ENCODE measurements at regions not wholly inside any gene's neighbourhood (a gene's known extent, or its start where the extent isn't known, plus 50 kb on each side); places are given as distances from the start of the nearest gene placed in this dataset.

GRCh38 chr18:41618147-41618546 lies 336.9 kb upstream of the PIK3C3 start:
- no peak for DNase-seq

- no peak for DNase-seq
Measured at GRCh38 chr18:41617647-41618046, 337.4 kb upstream of the PIK3C3 start.

GRCh38 chr18:41613003-41613609 lies 341.9 kb upstream of the PIK3C3 start:
- no peak for DNase-seq

- no peak for DNase-seq
Measured at GRCh38 chr18:41604964-41605363, 350.1 kb upstream of the PIK3C3 start.

- no peak for DNase-seq
Measured at GRCh38 chr18:41602034-41602433, 353.0 kb upstream of the PIK3C3 start.

- no peak for DNase-seq
Measured at GRCh38 chr18:41600693-41601391, 354.2 kb upstream of the PIK3C3 start.

- DNase-seq = no peak
Measured at GRCh38 chr18:41599466-41599865, 355.6 kb upstream of the PIK3C3 start.

GRCh38 chr18:41594582-41594981 lies 360.5 kb upstream of the PIK3C3 start:
- no peak for DNase-seq

GRCh38 chr18:41593171-41593675 lies 361.8 kb upstream of the PIK3C3 start:
- no peak for DNase-seq

- no peak for DNase-seq
Measured at GRCh38 chr18:41587976-41588375, 367.1 kb upstream of the PIK3C3 start.

GRCh38 chr18:41585512-41585911 lies 369.5 kb upstream of the PIK3C3 start:
- no peak for DNase-seq

GRCh38 chr18:41579185-41579584 lies 375.8 kb upstream of the PIK3C3 start:
- DNase-seq = no peak

- DNase-seq = no peak
Measured at GRCh38 chr18:41577529-41577928, 377.5 kb upstream of the PIK3C3 start.

GRCh38 chr18:41576643-41577042 lies 378.4 kb upstream of the PIK3C3 start:
- no peak for DNase-seq

- no peak for DNase-seq
Measured at GRCh38 chr18:41569867-41570266, 385.2 kb upstream of the PIK3C3 start.

GRCh38 chr18:41561961-41562360 lies 393.1 kb upstream of the PIK3C3 start:
- no peak for DNase-seq

GRCh38 chr18:41558715-41559114 lies 396.3 kb upstream of the PIK3C3 start:
- no peak for DNase-seq

GRCh38 chr18:41553716-41554115 lies 401.3 kb upstream of the PIK3C3 start:
- DNase-seq = no peak

GRCh38 chr18:41548521-41549260 lies 406.3 kb upstream of the PIK3C3 start:
- no peak for DNase-seq

GRCh38 chr18:41545091-41545888 lies 409.7 kb upstream of the PIK3C3 start:
- DNase-seq = no peak

- DNase-seq = no peak
Measured at GRCh38 chr18:41543815-41544214, 411.2 kb upstream of the PIK3C3 start.

- DNase-seq = no peak
Measured at GRCh38 chr18:41540237-41540871, 414.7 kb upstream of the PIK3C3 start.

- DNase-seq = no peak
Measured at GRCh38 chr18:41538751-41539150, 416.3 kb upstream of the PIK3C3 start.

Measured in stimulated activated CD4-positive, alpha-beta T cell treated with anti-CD3 and anti-CD28 coated beads, Interleukin-1b, Interleukin-23, amount 100 ng/mL, for 48 hours (primary cell).